Keratinocyte (primary cell): ENCODE measurements at regions not wholly inside any gene's neighbourhood (a gene's known extent, or its start where the extent isn't known, plus 50 kb on each side); places are given as distances from the start of the nearest gene placed in this dataset.
"Not testable (repeated sequence)": the region's sequence is repeated elsewhere in the genome, so short reads cannot be mapped to it uniquely, and the experiment has no call there.

ENCODE experiments used
- CTCF ChIP-seq, 3 experiments: IDR thresholded peaks in 1 of 3; conservative IDR thresholded peaks in 1 of 3; optimal IDR thresholded peaks in 1 of 3; 2 replicates in 2 of 3; 3 replicates in 1 of 3; pipeline versions ENCODE3 to v1.5.1; 2011; ENCODE audit warnings: low read length in 3 of 3, mild to moderate bottlenecking in 3 of 3, moderate library complexity in 2 of 3, control low read depth in 1 of 3, inconsistent platforms in 1 of 3; ENCODE audit not compliant: insufficient read depth in 2 of 3; ENCODE audit errors: extremely low read depth in 1 of 3
- EZH2 ChIP-seq: IDR thresholded peaks from one replicate; pipeline ENCODE4 v1.6.1; 2012; ENCODE audit warnings: inconsistent platforms, mild to moderate bottlenecking, low read length, moderate library complexity

- not testable (repeated sequence) for TF ChIP-seq CTCF (optimal IDR thresholded peaks at IDR 0.05 in 1 of 3, IDR thresholded peaks at IDR 0.05 in 1 of 3, conservative IDR thresholded peaks at IDR 0.05 in 1 of 3; ENCODE audit: extremely low read depth in 1 of 3, insufficient read depth in 2 of 3, low read length in 3 of 3); EZH2
Measured at GRCh38 chr11:49702121-49702520, 250.1 kb upstream of the OR4C13 start.
